Right atrium auricular region (tissue), 2 donors: ENCODE measurements at regions not wholly inside any gene's neighbourhood (a gene's known extent, or its start where the extent isn't known, plus 50 kb on each side); places are given as distances from the start of the nearest gene placed in this dataset.

Source experiments
- DNase-seq: peaks from one replicate; pipeline ENCODE4 v3.0.0-alpha.2; 2019; ENCODE audit warnings: low spot score
- H3K27ac ChIP-seq, 2 donors: fragments of 200-600 bp; sonication (generic); 1 replicate in 1 of 2; 2 replicates in 1 of 2; pipeline ENCODE4 v1.5.1; 2016 to 2019
- H3K27me3 ChIP-seq, 2 donors: fragments of 200-600 bp; sonication (generic); one replicate each; pipeline versions ENCODE4 v1.5.1 to v1.6.0; 2017 to 2019
- H3K36me3 ChIP-seq: fragments of 200-600 bp; sonication (generic); one replicate; pipeline ENCODE4 v1.5.1; 2016
- H3K4me1 ChIP-seq, 2 donors: fragments of 200-600 bp; sonication (generic); one replicate each; pipeline versions ENCODE4 v1.5.1 to v1.6.0; 2017 to 2019
- H3K4me3 ChIP-seq, 2 donors: fragments of 200-600 bp; sonication (generic); 1 replicate in 1 of 2; 2 replicates in 1 of 2; pipeline ENCODE4 v1.5.1; 2017 to 2019; ENCODE audit warnings: mild to moderate bottlenecking in 1 of 2, moderate library complexity in 1 of 2
- H3K9me3 ChIP-seq, 2 donors: fragments of 200-600 bp; sonication (generic); one replicate each; pipeline ENCODE4 v1.5.1; 2019
- CTCF ChIP-seq, 2 donors: fragments of 200-600 bp; sonication (generic); IDR thresholded peaks; one replicate each; pipeline ENCODE4 v1.5.1; 2019; ENCODE audit warnings: antibody characterized with exemption in 2 of 2

GRCh38 chr5:124996764-124997077 lies 250.3 kb upstream of the ZNF608 start:
- H3K4me3 ChIP-seq: no peak overlapping the region
- no peaks in the 10 kb centered on the region for H3K27me3 ChIP-seq
- no peak overlapping the region for H3K27ac ChIP-seq
- H3K36me3 ChIP-seq: no peaks in the 10 kb centered on the region
- H3K4me1 ChIP-seq: no peaks in the 10 kb centered on the region
- DNase-seq: no peak
- no peaks in the 10 kb centered on the region for H3K9me3 ChIP-seq
- TF ChIP-seq CTCF (IDR thresholded peaks at IDR 0.05): no peak

- Histone ChIP-seq H3K9me3 (no peaks in the 10 kb centered on the region), H3K36me3 (no peaks in the 10 kb centered on the region), H3K27ac (no peak overlapping the region), H3K4me1 (no peaks in the 10 kb centered on the region), H3K4me3 (no peak overlapping the region), H3K27me3 (no peaks in the 10 kb centered on the region)
- DNase-seq: no peak
- TF ChIP-seq CTCF (IDR thresholded peaks at IDR 0.05): no peak
Measured at GRCh38 chr5:124997186-124997893, 250.9 kb upstream of the ZNF608 start.

GRCh38 chr5:124998520-124998919 lies 252.1 kb upstream of the ZNF608 start:
- H3K27me3 ChIP-seq: no peaks in the 10 kb centered on the region
- TF ChIP-seq CTCF (IDR thresholded peaks at IDR 0.05): no peak

GRCh38 chr5:125002727-125003598 lies 256.5 kb upstream of the ZNF608 start:
- no peak for DNase-seq
- no peak for TF ChIP-seq CTCF (IDR thresholded peaks at IDR 0.05)
- Histone ChIP-seq H3K36me3 (no peaks in the 10 kb centered on the region), H3K4me1 (peaks cover 0 to 7% of the 10 kb centered on the region in 2 donors), H3K9me3 (no peaks in the 10 kb centered on the region), H3K27me3 (no peaks in the 10 kb centered on the region), H3K4me3 (no peak overlapping the region), H3K27ac (no peak overlapping the region)

More at GRCh38 chr5:124998520-124998919, 252.1 kb upstream of the ZNF608 start:
- no peaks in the 10 kb centered on the region for H3K9me3 ChIP-seq
- H3K4me3 ChIP-seq: no peak overlapping the region
- H3K27ac ChIP-seq: no peak overlapping the region
- no peaks in the 10 kb centered on the region for H3K36me3 ChIP-seq
- no peak for DNase-seq
- no peaks in the 10 kb centered on the region for H3K4me1 ChIP-seq

GRCh38 chr5:125004009-125004408 lies 257.6 kb upstream of the ZNF608 start:
- peaks cover 0 to 7% of the 10 kb centered on the region in 2 donors for H3K4me1 ChIP-seq
- H3K27me3 ChIP-seq: no peaks in the 10 kb centered on the region
- H3K4me3 ChIP-seq: no peak overlapping the region
- DNase-seq: no peak
- TF ChIP-seq CTCF (IDR thresholded peaks at IDR 0.05): no peak
- no peaks in the 10 kb centered on the region for H3K36me3 ChIP-seq
- no peak overlapping the region for H3K27ac ChIP-seq
- H3K9me3 ChIP-seq: no peaks in the 10 kb centered on the region
